ENCODE measurements at regions not wholly inside any gene's neighbourhood (a gene's known extent, or its start where the extent isn't known, plus 50 kb on each side); places are given as distances from the start of the nearest gene placed in this dataset.

DNA sequence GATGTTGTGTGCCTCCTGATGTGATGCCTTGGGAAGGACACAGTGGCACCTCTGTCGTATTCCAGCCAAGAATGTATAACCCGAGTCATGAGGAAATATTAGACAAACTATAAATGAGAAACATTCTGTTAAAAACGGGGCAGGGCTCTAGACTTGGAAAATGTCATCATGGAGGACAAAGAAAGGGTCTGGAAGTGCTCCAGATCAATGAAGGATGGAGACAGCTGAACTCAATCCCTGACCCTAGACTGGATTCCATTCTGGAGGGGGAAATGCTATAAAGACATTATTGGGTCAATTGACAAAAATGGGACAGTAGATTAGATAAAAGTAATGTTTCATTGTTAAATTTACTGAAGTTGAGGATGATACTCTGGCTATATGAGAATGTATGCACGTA is 92.1 kb downstream of the SLC4A3 start:
- WGBS (ENCODE audit: insufficient coverage, low coverage, missing lambda C conversion rate): 5% methylated on average over 4 of the region's 4 CpGs
- H3K4me1 ChIP-seq (replicated peaks in 1 of 2; ENCODE audit: control insufficient read depth in 2 of 2, insufficient read depth in 2 of 2, low read length in 2 of 2): peaks cover 0 to 6% of the 10 kb centered on the region in 2 experiments; a peak in 2 of 5 replicates
- H4K20me1 ChIP-seq (replicated peaks; ENCODE audit: control insufficient read depth, insufficient read depth, low read length): no peaks in the 10 kb centered on the region
- DNase-seq (ENCODE audit: extremely low read depth in 1 of 4, low spot score in 3 of 4): no peak
- H3K36me3 ChIP-seq (ENCODE audit: control insufficient read depth, insufficient read depth, low read length): no peaks in the 10 kb centered on the region
- TF ChIP-seq HLTF (IDR thresholded peaks at IDR 0.05): no peak
- no peak for TF ChIP-seq GABPB2 (CRISPR knock-in tag; conservative IDR thresholded peaks at IDR 0.05)
- TF ChIP-seq ZNF644 (tag; IDR thresholded peaks at IDR 0.05; ENCODE audit: low read depth): no peak
- no peak for TF ChIP-seq PYGO2 (tag; IDR thresholded peaks at IDR 0.05)
- no peak for TF ChIP-seq ZC3H11A (IDR thresholded peaks at IDR 0.05; ENCODE audit: low read depth, low read length)
- TF ChIP-seq CC2D1A (IDR thresholded peaks at IDR 0.05): no peak
- no peak for TF ChIP-seq ELF2 (CRISPR knock-in tag; IDR thresholded peaks at IDR 0.05)
- no peak for TF ChIP-seq ZNF436 (CRISPR knock-in tag; IDR thresholded peaks at IDR 0.05)
- no peak for TF ChIP-seq CBX1 (IDR thresholded peaks at IDR 0.05; ENCODE audit: low read depth)
- TF ChIP-seq, protein P1, sequence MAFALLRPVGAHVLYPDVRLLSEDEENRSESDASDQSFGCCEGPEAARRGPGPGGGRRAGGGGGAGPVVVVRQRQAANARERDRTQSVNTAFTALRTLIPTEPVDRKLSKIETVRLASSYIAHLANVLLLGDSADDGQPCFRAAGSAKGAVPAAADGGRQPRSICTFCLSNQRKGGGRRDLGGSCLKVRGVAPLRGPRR (CRISPR knock-in tag; IDR thresholded peaks at IDR 0.05): no peak
- no peak for TF ChIP-seq PHTF2 (CRISPR knock-in tag; IDR thresholded peaks at IDR 0.05)
- TF ChIP-seq, protein P2, sequence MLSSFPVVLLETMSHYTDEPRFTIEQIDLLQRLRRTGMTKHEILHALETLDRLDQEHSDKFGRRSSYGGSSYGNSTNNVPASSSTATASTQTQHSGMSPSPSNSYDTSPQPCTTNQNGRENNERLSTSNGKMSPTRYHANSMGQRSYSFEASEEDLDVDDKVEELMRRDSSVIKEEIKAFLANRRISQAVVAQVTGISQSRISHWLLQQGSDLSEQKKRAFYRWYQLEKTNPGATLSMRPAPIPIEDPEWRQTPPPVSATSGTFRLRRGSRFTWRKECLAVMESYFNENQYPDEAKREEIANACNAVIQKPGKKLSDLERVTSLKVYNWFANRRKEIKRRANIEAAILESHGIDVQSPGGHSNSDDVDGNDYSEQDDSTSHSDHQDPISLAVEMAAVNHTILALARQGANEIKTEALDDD (IDR thresholded peaks at IDR 0.05): no peak
- TF ChIP-seq ZNF766 (CRISPR knock-in tag; conservative IDR thresholded peaks at IDR 0.05): no peak
- no peak for TF ChIP-seq FOSL1 (tag; conservative IDR thresholded peaks at IDR 0.05)
- TF ChIP-seq ZEB2 (IDR thresholded peaks at IDR 0.05): no peak
- no peak for TF ChIP-seq ZNF282 (CRISPR knock-in tag; IDR thresholded peaks at IDR 0.05)
- no peak for TF ChIP-seq BDP1 (IDR thresholded peaks at IDR 0.05; ENCODE audit: insufficient read depth, insufficient read length)
- TF ChIP-seq NR3C1 (CRISPR knock-in tag; IDR thresholded peaks at IDR 0.05): no peak
- TF ChIP-seq HDGF (IDR thresholded peaks at IDR 0.05): no peak
- TF ChIP-seq ZZZ3 (IDR thresholded peaks at IDR 0.05): no peak
- no peak overlapping the region for H3K27ac ChIP-seq (ENCODE audit: extremely low read depth, low read depth, low read length)
- ChIA-PET POLR2A (no interaction called here), CTCF (ENCODE audit: low intra/inter-chr PET ratio) (no interaction called here)
- no peaks in the 10 kb centered on the region for H3K9me1 ChIP-seq (ENCODE audit: control insufficient read depth, insufficient read depth, low read length)
- no peak overlapping the region for H3K4me3 ChIP-seq
- FAIRE-seq: no peak
- H3K79me2 ChIP-seq (ENCODE audit: control insufficient read depth, insufficient read depth, low read length): no peaks in the 10 kb centered on the region
- in situ Hi-C loops (cut with MboI) (no loop called here), intact Hi-C loops (cut with micrococcal nuclease) (no loop called here)
- no peak overlapping the region for H3K4me2 ChIP-seq (ENCODE audit: insufficient read depth, low read length)
- H3K9me3 ChIP-seq (replicated peaks; ENCODE audit: control insufficient read depth, insufficient read depth, low read depth, low read length): no peaks in the 10 kb centered on the region
- H3K9ac ChIP-seq (ENCODE audit: insufficient read depth in 1 of 2, low read depth in 2 of 2, low read length in 2 of 2): no peak overlapping the region
- no peak overlapping the region for H2AFZ ChIP-seq (ENCODE audit: low read depth, low read length)
- no TSS peak for BruUV-seq (replicated peaks)
- ATAC-seq: no peak
- H3K27me3 ChIP-seq (ENCODE audit: control insufficient read depth in 2 of 2, insufficient read depth in 2 of 2, low read length in 2 of 2): peaks cover 0 to 6% of the 10 kb centered on the region in 2 experiments; a peak in 3 of 5 replicates

Data from K562 (cell line).